IMR-90 (cell line): ENCODE measurements at regions not wholly inside any gene's neighbourhood (a gene's known extent, or its start where the extent isn't known, plus 50 kb on each side); places are given as distances from the start of the nearest gene placed in this dataset.

Source experiments
- ATAC-seq: fragments of 200-7000 bp; cut with Tn5 transposase; 2 replicates; pipeline ENCODE4 v1.9.1; 2020; ENCODE audit warnings: low read depth, mild to moderate bottlenecking, moderate library complexity
- BruUV-seq: library from RNA; stranded (reverse); fragments of 400-500 nt; replicated peaks from 2 replicates; lab custom pipeline; 2021; lab: Mats Ljungman, UMichigan
- CTCF ChIA-PET: fragments of 300-600 bp; formaldehyde crosslinking; extraction: SDS; loops from one replicate; lab custom pipeline; 2021; ENCODE audit warnings: antibody characterized with exemption; lab: Yijun Ruan, JAX
- POLR2A ChIA-PET: fragments of 300-600 bp; sonication (Branson Sonifier 250); formaldehyde crosslinking; loops from one replicate; lab custom pipeline; 2022; ENCODE audit warnings: antibody characterized with exemption; ENCODE audit not compliant: unreplicated experiment; lab: Charles Lee
- DNase-seq: peaks from one replicate; pipeline ENCODE4 v3.0.0; 2013
- H2AFZ ChIP-seq: replicated peaks from 2 replicates; pipeline ENCODE3; 2013; ENCODE audit warnings: low read length, mild to moderate bottlenecking; ENCODE audit not compliant: poor library complexity
- H2AK5ac ChIP-seq: 2 replicates; pipeline ENCODE4 v1.6.1; 2013; ENCODE audit warnings: low read depth, low read length, inconsistent platforms
- H2AK9ac ChIP-seq: replicated peaks from 2 replicates; pipeline ENCODE3; 2013; ENCODE audit warnings: mild to moderate bottlenecking, low read depth, low read length, moderate library complexity; ENCODE audit not compliant: poor library complexity
- H2BK120ac ChIP-seq: 2 replicates; pipeline ENCODE4 v1.6.1; 2013; ENCODE audit warnings: low read depth, low read length, inconsistent platforms
- H2BK15ac ChIP-seq: 3 replicates; pipeline ENCODE4 v1.6.1; 2013; ENCODE audit warnings: low read depth, low read length, inconsistent platforms
- H2BK20ac ChIP-seq: 2 replicates; pipeline ENCODE4 v1.6.1; 2013; ENCODE audit warnings: low read depth, mild to moderate bottlenecking, inconsistent platforms, low read length, moderate library complexity
- H2BK5ac ChIP-seq: 2 replicates; pipeline ENCODE4 v1.6.1; 2013; ENCODE audit warnings: mild to moderate bottlenecking, low read depth, low read length, inconsistent platforms; ENCODE audit not compliant: poor library complexity, severe bottlenecking
- H3K14ac ChIP-seq: replicated peaks from 2 replicates; pipeline ENCODE4 v1.6.1; 2013; ENCODE audit warnings: low read depth, low read length, inconsistent platforms
- H3K18ac ChIP-seq: 2 replicates; pipeline ENCODE4 v1.6.1; 2013; ENCODE audit warnings: low read depth, low read length, control low read depth
- H3K23ac ChIP-seq: 2 replicates; pipeline ENCODE4 v1.6.1; 2013; ENCODE audit warnings: low read depth, low read length, inconsistent platforms
- H3K27ac ChIP-seq: 2 replicates; pipeline ENCODE4 v1.5.1; 2013; ENCODE audit warnings: mild to moderate bottlenecking, control low read depth, low read length; ENCODE audit not compliant: insufficient read depth
- H3K27me3 ChIP-seq: 2 replicates; pipeline ENCODE4 v1.6.1; 2013; ENCODE audit warnings: low read length; ENCODE audit not compliant: control insufficient read depth, insufficient read depth
- H3K36me3 ChIP-seq: 2 replicates; pipeline ENCODE4 v1.6.1; 2013; ENCODE audit warnings: low read length, mixed read lengths; ENCODE audit not compliant: control insufficient read depth, insufficient read depth
- H3K4ac ChIP-seq: 2 replicates; pipeline ENCODE4 v1.6.1; 2013; ENCODE audit warnings: low read depth, low read length, inconsistent platforms
- H3K4me1 ChIP-seq: 2 replicates; pipeline ENCODE4 v1.6.1; 2013; ENCODE audit warnings: low read length, mixed read lengths; ENCODE audit not compliant: control insufficient read depth, insufficient read depth
- H3K4me2 ChIP-seq: 2 replicates; pipeline ENCODE4 v1.6.1; 2013; ENCODE audit warnings: low read depth, mild to moderate bottlenecking, control low read depth, low read length, moderate library complexity
- H3K4me3 ChIP-seq: 2 replicates; pipeline ENCODE4 v1.5.1; 2013; ENCODE audit warnings: low read depth, mild to moderate bottlenecking, control low read depth, low read length, moderate library complexity; ENCODE audit not compliant: insufficient read depth
- H3K56ac ChIP-seq: 2 replicates; pipeline ENCODE4 v1.6.1; 2013; ENCODE audit warnings: low read length, inconsistent platforms; ENCODE audit not compliant: insufficient read depth; ENCODE audit errors: extremely low read depth
- H3K79me1 ChIP-seq, 2 experiments: 2 replicates each; pipeline ENCODE4 v1.6.1; 2013; ENCODE audit warnings: low read length in 2 of 2, inconsistent platforms in 1 of 2, low read depth in 1 of 2
- H3K9ac ChIP-seq: 2 replicates; pipeline ENCODE4 v1.6.1; 2013; ENCODE audit warnings: low read depth, low read length, control low read depth
- H3K9me1 ChIP-seq: 2 replicates; pipeline ENCODE4 v1.6.1; 2013; ENCODE audit warnings: low read length, inconsistent platforms; ENCODE audit not compliant: insufficient read depth
- H3K9me3 ChIP-seq: 2 replicates; pipeline ENCODE4 v1.6.1; 2013; ENCODE audit warnings: low read length; ENCODE audit not compliant: control insufficient read depth, insufficient read depth
- H4K20me1 ChIP-seq: 2 replicates; pipeline ENCODE4 v1.6.1; 2013; ENCODE audit warnings: low read length, inconsistent platforms; ENCODE audit not compliant: insufficient read depth
- H4K5ac ChIP-seq: 2 replicates; pipeline ENCODE4 v1.6.1; 2013; ENCODE audit warnings: mild to moderate bottlenecking, low read depth, low read length, control low read depth
- H4K8ac ChIP-seq, 2 experiments: 2 replicates each; pipeline ENCODE4 v1.6.1; 2013; ENCODE audit warnings: low read depth in 2 of 2, low read length in 2 of 2, control low read depth in 1 of 2, inconsistent platforms in 1 of 2
- H4K91ac ChIP-seq: 2 replicates; pipeline ENCODE4 v1.6.1; 2013; ENCODE audit warnings: low read depth, low read length, inconsistent platforms; ENCODE audit not compliant: insufficient read depth
- BHLHE40 ChIP-seq: fragments of 150-350 bp; IDR thresholded peaks from 2 replicates; pipeline ENCODE4 v1.6.1; 2016; ENCODE audit warnings: mild to moderate bottlenecking, low read depth, low read length
- CEBPB ChIP-seq: IDR thresholded peaks from 2 replicates; pipeline ENCODE4 v1.6.1; 2012; ENCODE audit warnings: low read depth, low read length, improper control_type of control experiment
- CHD1 ChIP-seq: IDR thresholded peaks from 2 replicates; pipeline ENCODE4 v1.6.1; 2012; ENCODE audit warnings: low read depth, low read length, improper control_type of control experiment
- FOS ChIP-seq: fragments of 150-350 bp; IDR thresholded peaks from 2 replicates; pipeline ENCODE4 v1.6.1; 2016; ENCODE audit warnings: low read depth, low read length
- MAFK ChIP-seq: IDR thresholded peaks from 2 replicates; pipeline ENCODE4 v1.6.1; 2012; ENCODE audit warnings: low read depth, low read length, improper control_type of control experiment
- MAZ ChIP-seq: IDR thresholded peaks from 2 replicates; pipeline ENCODE4 v1.6.1; 2012; ENCODE audit warnings: low read depth, mild to moderate bottlenecking, low read length, improper control_type of control experiment, moderate library complexity, borderline replicate concordance
- MXI1 ChIP-seq: IDR thresholded peaks from 2 replicates; pipeline ENCODE4 v1.6.1; 2012; ENCODE audit warnings: low read depth, mild to moderate bottlenecking, low read length, moderate library complexity, borderline replicate concordance
- NFE2L2 ChIP-seq: fragments of 150-350 bp; IDR thresholded peaks from 2 replicates; pipeline ENCODE4 v1.6.1; 2016; ENCODE audit warnings: low read depth, mild to moderate bottlenecking, low read length
- POLR2A ChIP-seq: IDR thresholded peaks from 2 replicates; pipeline ENCODE4 v1.6.1; 2012; ENCODE audit warnings: mild to moderate bottlenecking, low read depth, low read length
- RAD21 ChIP-seq: IDR thresholded peaks from 2 replicates; pipeline ENCODE4 v1.6.1; 2012; ENCODE audit warnings: low read length, improper control_type of control experiment
- RCOR1 ChIP-seq: IDR thresholded peaks from 2 replicates; pipeline ENCODE4 v1.6.1; 2012; ENCODE audit warnings: mild to moderate bottlenecking, low read length, improper control_type of control experiment; ENCODE audit not compliant: insufficient replicate concordance
- RFX5 ChIP-seq: IDR thresholded peaks from 2 replicates; pipeline ENCODE4 v1.8.0; 2012; ENCODE audit warnings: low read depth, mild to moderate bottlenecking, low read length, moderate library complexity
- SMC3 ChIP-seq: fragments of 150-350 bp; IDR thresholded peaks from 2 replicates; pipeline ENCODE4 v1.6.1; 2016; ENCODE audit warnings: low read depth, mild to moderate bottlenecking, antibody characterized with exemption, low read length, moderate library complexity
- WGBS, 2 experiments: methylation state at CpG; one replicate each; pipeline versions ENCODE4 v1.1.5 to v1.1.7; 2013; ENCODE audit warnings: missing lambda C conversion rate in 2 of 2; ENCODE audit not compliant: insufficient read length in 1 of 2; ENCODE audit errors: extremely low coverage in 2 of 2; 5-methylcytosine and 5-hydroxymethylcytosine counted together
- dilution Hi-C: fragments of 300-500 bp; cut with HindIII; formaldehyde crosslinking; loops from one replicate; pipeline ENCODE4 v1.14.3; 2018; ENCODE audit warnings: low sequenced_read_pairs; ENCODE audit not compliant: unreplicated experiment
- in situ Hi-C: fragments of 300-500 bp; cut with MboI; formaldehyde crosslinking; loops from 3 replicates; pipeline ENCODE4 v1.14.3; 2019; ENCODE audit warnings: low sequenced_read_pairs, inconsistent platforms, mixed read lengths
- intact Hi-C: fragments of 100-400 bp; cut with micrococcal nuclease; formaldehyde crosslinking; loops from 2 replicates; pipeline ENCODE4 v1.10.0; 2022
- TF ChIP-seq, protein P1 (sequence below): fragments of 150-350 bp; IDR thresholded peaks from 2 replicates; pipeline ENCODE4 v1.6.1; 2017; ENCODE audit warnings: mild to moderate bottlenecking, antibody characterized with exemption, low read length, low read depth
- TF ChIP-seq, protein P2 (sequence below): conservative IDR thresholded peaks from 2 replicates; pipeline ENCODE4 v1.5.1; 2012; ENCODE audit warnings: mild to moderate bottlenecking, low read depth, low read length, improper control_type of control experiment
- TF ChIP-seq, protein P3 (sequence below): fragments of 150-350 bp; IDR thresholded peaks from 2 replicates; pipeline ENCODE4 v1.6.1; 2016; ENCODE audit warnings: low read depth, mild to moderate bottlenecking, low read length, moderate library complexity, borderline replicate concordance

DNA sequence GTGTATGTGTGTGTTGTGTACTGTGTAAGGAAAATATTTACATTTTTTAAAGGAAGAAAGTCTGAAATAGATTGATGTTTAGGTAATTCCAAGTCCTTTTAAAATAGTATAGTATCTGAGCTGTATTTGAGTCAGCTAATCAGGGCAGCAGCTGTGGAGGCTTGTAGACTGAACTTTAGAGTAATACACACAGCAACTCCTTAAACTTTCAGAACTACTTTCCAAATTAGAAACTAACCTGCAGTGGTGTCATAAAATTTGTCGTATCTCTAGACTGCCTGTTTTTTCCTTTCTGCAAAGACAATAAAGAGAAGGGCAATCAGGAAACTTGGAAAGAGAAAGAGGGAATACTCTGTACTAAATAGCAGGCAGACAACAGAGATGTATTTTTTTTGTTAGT lies 391.0 kb upstream of the AZI2 start:
- Histone ChIP-seq H2AK9ac (no peak overlapping the region), H3K9me1 (no peaks in the 10 kb centered on the region), H3K4me2 (no peak overlapping the region), H4K91ac (no peak overlapping the region), H3K14ac (no peak overlapping the region), H3K4me3 (no peak overlapping the region), H2AFZ (no peak overlapping the region), H2BK15ac (no peak overlapping the region), H3K56ac (no peak overlapping the region), H4K20me1 (no peaks in the 10 kb centered on the region), H2BK20ac (no peak overlapping the region), H2BK5ac (no peak overlapping the region), H4K5ac (no peak overlapping the region), H4K8ac (no peak overlapping the region), H3K18ac (no peak overlapping the region), H3K4ac (no peak overlapping the region), H3K27ac (no peak overlapping the region), H3K23ac (no peak overlapping the region), H3K79me1 (no peaks in the 10 kb centered on the region), H3K4me1 (no peaks in the 10 kb centered on the region), H3K9me3 (no peaks in the 10 kb centered on the region), H3K9ac (no peak overlapping the region), H3K27me3 (no peaks in the 10 kb centered on the region), H3K36me3 (no peaks in the 10 kb centered on the region), H2BK120ac (no peak overlapping the region), H2AK5ac (no peak overlapping the region)
- ATAC-seq (no peak), DNase-seq (no peak)
- ChIA-PET POLR2A (no interaction called here), CTCF (no interaction called here)
- BruUV-seq, result no TSS peak
- intact Hi-C loops (no loop called here), dilution Hi-C loops (no loop called here), in situ Hi-C loops (no loop called here)
- no CpG with 5 or more reads among the region's 1 CpG for WGBS, 2 experiments
- TF ChIP-seq, protein P1, sequence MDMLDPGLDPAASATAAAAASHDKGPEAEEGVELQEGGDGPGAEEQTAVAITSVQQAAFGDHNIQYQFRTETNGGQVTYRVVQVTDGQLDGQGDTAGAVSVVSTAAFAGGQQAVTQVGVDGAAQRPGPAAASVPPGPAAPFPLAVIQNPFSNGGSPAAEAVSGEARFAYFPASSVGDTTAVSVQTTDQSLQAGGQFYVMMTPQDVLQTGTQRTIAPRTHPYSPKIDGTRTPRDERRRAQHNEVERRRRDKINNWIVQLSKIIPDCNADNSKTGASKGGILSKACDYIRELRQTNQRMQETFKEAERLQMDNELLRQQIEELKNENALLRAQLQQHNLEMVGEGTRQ, result no peak
- TF ChIP-seq, protein P2, sequence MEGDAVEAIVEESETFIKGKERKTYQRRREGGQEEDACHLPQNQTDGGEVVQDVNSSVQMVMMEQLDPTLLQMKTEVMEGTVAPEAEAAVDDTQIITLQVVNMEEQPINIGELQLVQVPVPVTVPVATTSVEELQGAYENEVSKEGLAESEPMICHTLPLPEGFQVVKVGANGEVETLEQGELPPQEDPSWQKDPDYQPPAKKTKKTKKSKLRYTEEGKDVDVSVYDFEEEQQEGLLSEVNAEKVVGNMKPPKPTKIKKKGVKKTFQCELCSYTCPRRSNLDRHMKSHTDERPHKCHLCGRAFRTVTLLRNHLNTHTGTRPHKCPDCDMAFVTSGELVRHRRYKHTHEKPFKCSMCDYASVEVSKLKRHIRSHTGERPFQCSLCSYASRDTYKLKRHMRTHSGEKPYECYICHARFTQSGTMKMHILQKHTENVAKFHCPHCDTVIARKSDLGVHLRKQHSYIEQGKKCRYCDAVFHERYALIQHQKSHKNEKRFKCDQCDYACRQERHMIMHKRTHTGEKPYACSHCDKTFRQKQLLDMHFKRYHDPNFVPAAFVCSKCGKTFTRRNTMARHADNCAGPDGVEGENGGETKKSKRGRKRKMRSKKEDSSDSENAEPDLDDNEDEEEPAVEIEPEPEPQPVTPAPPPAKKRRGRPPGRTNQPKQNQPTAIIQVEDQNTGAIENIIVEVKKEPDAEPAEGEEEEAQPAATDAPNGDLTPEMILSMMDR, result no peak
- TF ChIP-seq RFX5 (no peak), CHD1 (no peak), MAZ (no peak), BHLHE40 (no peak), MXI1 (no peak), CEBPB (no peak), RCOR1 (no peak), FOS (no peak), SMC3 (no peak), POLR2A (no peak), RAD21 (no peak), MAFK (no peak), NFE2L2 (no peak)
- TF ChIP-seq, protein P3, sequence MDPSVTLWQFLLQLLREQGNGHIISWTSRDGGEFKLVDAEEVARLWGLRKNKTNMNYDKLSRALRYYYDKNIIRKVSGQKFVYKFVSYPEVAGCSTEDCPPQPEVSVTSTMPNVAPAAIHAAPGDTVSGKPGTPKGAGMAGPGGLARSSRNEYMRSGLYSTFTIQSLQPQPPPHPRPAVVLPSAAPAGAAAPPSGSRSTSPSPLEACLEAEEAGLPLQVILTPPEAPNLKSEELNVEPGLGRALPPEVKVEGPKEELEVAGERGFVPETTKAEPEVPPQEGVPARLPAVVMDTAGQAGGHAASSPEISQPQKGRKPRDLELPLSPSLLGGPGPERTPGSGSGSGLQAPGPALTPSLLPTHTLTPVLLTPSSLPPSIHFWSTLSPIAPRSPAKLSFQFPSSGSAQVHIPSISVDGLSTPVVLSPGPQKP, result no peak
